Lower leg skin (tissue), 4 donors: ENCODE measurements at regions not wholly inside any gene's neighbourhood (a gene's known extent, or its start where the extent isn't known, plus 50 kb on each side); places are given as distances from the start of the nearest gene placed in this dataset.

Experiments used
- DNase-seq, 2 donors: peaks; one replicate each; pipeline ENCODE4 v3.0.0-alpha.2; 2019; ENCODE audit warnings: low spot score in 2 of 2
- H3K4me3 ChIP-seq: fragments of 200-600 bp; sonication (generic); 2 replicates; pipeline ENCODE4 v1.5.1; 2017; ENCODE audit warnings: mild to moderate bottlenecking, low read depth; ENCODE audit not compliant: poor library complexity, severe bottlenecking
- CTCF ChIP-seq, 3 donors: fragments of 450-650 bp; IDR thresholded peaks; one replicate each; pipeline ENCODE4 v1.5.1; 2016; ENCODE audit warnings: antibody characterized with exemption in 3 of 3, mild to moderate bottlenecking in 3 of 3, moderate library complexity in 2 of 3
- POLR2A ChIP-seq, 2 donors: fragments of 450-650 bp; IDR thresholded peaks; one replicate each; pipeline ENCODE4 v1.6.1; 2016 to 2017; ENCODE audit warnings: antibody characterized with exemption in 2 of 2, mild to moderate bottlenecking in 1 of 2, moderate library complexity in 1 of 2
- WGBS, 2 donors: methylation state at CpG; one replicate each; pipeline ENCODE4 v1.1.5; 2018; 5-methylcytosine and 5-hydroxymethylcytosine counted together
- intact Hi-C: fragments of 100-400 bp; cut with DNase I; formaldehyde crosslinking; loops from one replicate; pipeline ENCODE4 v1.15.0; 2023; ENCODE audit warnings: low total_unique reads

DNA sequence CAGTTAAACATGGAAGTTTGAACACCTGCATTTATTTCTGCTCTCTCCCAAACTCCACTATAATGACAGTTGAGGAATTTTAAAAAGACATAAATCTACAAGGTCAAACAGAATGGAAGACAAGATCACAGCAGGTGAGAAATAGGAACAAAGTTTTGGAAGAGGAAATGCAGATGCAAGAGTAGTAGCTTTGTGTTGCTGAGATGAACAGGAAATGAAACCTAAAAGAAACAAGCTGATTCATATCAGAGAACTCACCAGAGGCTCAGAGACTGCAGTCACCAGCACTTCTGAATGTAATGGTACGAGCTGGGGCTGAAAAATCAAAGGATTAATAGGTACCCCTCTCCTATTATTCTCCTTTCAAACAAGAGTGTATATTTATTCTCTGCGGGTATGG is 459.9 kb downstream of the RAP2B start:
- TF ChIP-seq CTCF (IDR thresholded peaks at IDR 0.05) (no peak), POLR2A (IDR thresholded peaks at IDR 0.05) (no peak)
- no peak overlapping the region for H3K4me3 ChIP-seq
- intact Hi-C loops = no loop called here
- DNase-seq = no peak
- 62 to 72% methylated on average over 2 of the region's 2 CpGs for WGBS, 2 donors

DNA sequence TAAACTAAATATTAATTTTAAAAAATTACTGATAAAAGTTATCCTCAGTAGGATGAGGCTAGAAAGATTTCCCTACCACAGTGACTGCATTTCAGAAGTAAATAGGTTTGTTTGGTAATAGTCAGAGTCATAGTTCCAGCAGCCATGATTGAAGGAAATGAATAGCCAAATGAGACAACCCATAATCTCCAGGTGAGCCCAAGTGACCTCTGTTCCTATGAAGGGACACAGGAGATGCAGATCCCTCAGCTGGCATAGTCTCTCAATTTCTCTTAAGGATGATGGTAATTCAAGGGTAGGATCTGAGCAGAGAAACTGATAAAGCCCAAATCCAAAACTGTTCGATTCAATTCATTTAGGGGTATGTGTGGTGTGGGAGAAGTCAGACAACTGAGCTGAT is 461.8 kb downstream of the RAP2B start:
- DNase-seq = no peak
- 93 to 95% methylated on average over 1 of the region's 1 CpG for WGBS, 2 donors
- TF ChIP-seq CTCF (IDR thresholded peaks at IDR 0.05) (no peak), POLR2A (IDR thresholded peaks at IDR 0.05) (no peak)
- H3K4me3 ChIP-seq = no peak overlapping the region
- intact Hi-C loops = no loop called here

DNA sequence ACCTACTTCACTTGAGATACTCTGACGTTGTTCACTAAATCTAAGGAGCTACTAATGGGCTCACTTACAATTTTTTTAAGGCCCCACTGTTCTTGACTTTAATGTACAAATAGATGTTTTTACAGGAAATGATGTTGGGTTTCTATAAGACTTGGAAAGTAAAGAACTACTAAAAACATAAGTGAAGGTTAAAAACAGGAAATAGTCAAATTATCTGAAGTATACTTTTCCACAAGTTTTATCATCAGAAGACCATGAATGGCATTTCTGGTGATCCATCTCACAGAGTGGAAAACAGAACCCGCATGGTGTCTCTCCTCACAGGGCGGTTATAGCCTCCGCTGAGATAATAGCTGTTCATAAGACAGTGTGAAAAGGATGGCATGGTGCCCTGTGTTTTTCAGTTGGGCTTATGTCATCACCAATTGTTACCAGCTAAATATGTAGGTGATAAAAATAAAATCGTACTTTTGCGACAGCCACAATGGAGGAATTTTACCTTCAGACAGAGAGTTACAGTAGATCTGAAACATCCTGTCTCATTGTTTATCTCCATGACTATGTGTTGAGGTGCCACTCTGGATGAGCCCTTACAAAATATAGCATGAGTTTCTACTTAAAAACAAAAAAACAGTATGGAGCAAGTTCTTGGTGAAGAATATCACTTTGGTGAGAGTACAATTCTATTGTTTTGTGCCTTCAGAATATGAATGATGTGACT is 462.4 kb downstream of the RAP2B start:
- TF ChIP-seq POLR2A (IDR thresholded peaks at IDR 0.05) (no peak), CTCF (IDR thresholded peaks at IDR 0.05) (no peak)
- WGBS, 2 donors = 80 to 82% methylated on average over 6 of the region's 6 CpGs
- DNase-seq = no peak
- intact Hi-C loops = no loop called here
- no peak overlapping the region for H3K4me3 ChIP-seq

DNA sequence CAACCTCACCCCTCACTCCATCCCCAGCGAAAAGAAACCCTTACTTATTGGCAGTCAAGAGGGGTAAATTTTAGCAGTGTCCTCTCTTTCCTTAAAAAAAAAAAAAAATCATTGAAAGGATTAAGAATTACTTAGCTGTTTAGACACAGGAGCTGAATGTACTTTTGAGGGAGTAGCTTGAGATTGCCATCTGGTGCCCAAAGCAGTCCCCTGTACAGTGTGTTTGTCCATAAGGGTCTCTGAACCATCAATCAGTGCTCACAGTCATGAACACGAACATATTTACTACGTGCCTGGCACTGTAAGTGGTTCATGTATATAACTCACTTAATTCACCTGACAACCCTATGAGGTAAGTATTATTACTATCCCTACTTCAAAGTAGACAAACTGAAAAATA is 463.5 kb downstream of the RAP2B start:
- WGBS, 2 donors = 74 to 81% methylated on average over 3 of the region's 3 CpGs

GRCh38 chr3:153626158-153626557 is 464.1 kb downstream of the RAP2B start:
- 68 to 72% methylated on average over 2 of the region's 2 CpGs for WGBS, 2 donors

More for the DNA sequence above, 463.5 kb downstream of the RAP2B start:
- intact Hi-C loops = no loop called here
- no peak overlapping the region for H3K4me3 ChIP-seq
- no peak for DNase-seq
- no peak for TF ChIP-seq CTCF (IDR thresholded peaks at IDR 0.05)

More at GRCh38 chr3:153626158-153626557, 464.1 kb downstream of the RAP2B start:
- no peak for DNase-seq
- TF ChIP-seq CTCF (IDR thresholded peaks at IDR 0.05) (no peak), POLR2A (IDR thresholded peaks at IDR 0.05) (no peak)
- H3K4me3 ChIP-seq = no peak overlapping the region
- intact Hi-C loops = no loop called here
